ENCODE measurements at regions not wholly inside any gene's neighbourhood (a gene's known extent, or its start where the extent isn't known, plus 50 kb on each side); places are given as distances from the start of the nearest gene placed in this dataset.

DNA sequence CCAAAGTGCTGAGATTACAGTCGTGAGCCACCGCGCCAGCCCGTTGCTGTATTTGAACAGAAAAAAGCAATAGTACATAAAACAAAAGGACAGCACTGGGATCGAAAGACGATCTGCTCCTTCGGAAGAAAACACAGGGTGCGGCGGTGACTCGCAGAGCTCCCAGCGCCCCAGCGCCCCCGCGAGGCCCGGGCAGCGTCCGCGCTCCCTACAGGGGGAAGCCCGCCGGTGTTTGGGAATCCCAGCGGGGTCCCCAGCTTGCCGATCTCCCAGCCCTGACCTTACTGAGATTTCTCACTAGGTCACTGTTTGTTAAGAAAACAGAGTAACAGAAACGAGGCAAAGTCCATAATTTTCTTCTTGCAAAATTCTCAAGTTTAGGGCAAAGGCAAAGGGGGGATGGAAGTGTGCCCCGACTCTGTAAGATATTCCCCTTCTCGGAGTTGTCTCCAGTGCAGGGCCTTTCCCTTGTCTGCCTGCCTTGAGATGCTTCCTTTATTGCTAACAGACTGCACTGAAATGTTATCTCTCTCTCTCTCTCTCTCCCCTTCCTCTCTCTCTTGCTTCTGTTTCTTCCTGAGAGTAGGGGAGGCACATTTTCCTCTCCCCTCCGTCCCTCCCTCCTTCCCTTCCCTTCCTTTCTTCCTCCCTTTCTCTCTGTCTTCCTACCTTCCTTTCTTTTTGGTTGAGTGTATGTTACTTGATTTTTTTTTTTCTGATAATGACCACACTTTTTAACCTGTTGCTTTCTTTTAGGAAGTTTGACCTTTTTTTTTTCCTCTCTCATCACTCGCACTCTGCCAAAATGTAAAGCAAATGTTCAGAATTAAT is 91.9 kb downstream of the TMEM30B start:
- H3K4me1 ChIP-seq (ENCODE audit: control insufficient read depth, insufficient read depth, low read length): no peaks in the 10 kb centered on the region

DNA sequence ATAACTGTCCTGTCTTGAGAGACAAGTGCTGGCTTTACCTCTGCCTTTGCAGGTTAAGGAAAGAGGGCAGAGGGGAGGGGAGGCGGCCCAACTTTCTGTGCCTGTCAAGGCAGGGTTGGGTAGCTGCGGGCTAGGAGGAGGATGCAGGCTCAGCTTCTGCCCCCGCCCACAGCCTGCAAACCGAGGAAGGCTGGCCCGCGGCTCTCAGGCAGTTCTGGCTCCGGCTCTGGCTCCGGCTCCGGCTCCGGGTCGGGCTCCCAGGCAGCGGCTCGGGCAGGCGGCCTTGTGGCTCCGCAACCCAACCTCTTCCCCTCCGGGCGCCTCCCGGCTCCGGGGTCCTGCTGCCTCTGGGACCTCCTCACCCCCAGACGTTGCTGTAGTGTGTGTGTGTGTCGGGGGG is 92.9 kb downstream of the TMEM30B start:
- no peaks in the 10 kb centered on the region for H3K4me1 ChIP-seq (ENCODE audit: control insufficient read depth, insufficient read depth, low read length)
- no peaks in the 10 kb centered on the region for H3K36me3 ChIP-seq (ENCODE audit: control insufficient read depth, insufficient read depth, low read length)
- no peak overlapping the region for H3K9ac ChIP-seq (ENCODE audit: low read length)
- peak overlapping the region; percentile 49 for H3K4me3 ChIP-seq (ENCODE audit: low read length)
- no peaks in the 10 kb centered on the region for H3K27me3 ChIP-seq (ENCODE audit: control insufficient read depth, insufficient read depth, low read length)
- H3K27ac ChIP-seq (ENCODE audit: low read depth, low read length): no peak overlapping the region

More for the DNA sequence above, 91.9 kb downstream of the TMEM30B start:
- no peaks in the 10 kb centered on the region for H3K27me3 ChIP-seq (ENCODE audit: control insufficient read depth, insufficient read depth, low read length)
- no peaks in the 10 kb centered on the region for H3K36me3 ChIP-seq (ENCODE audit: control insufficient read depth, insufficient read depth, low read length)
- H3K9ac ChIP-seq (ENCODE audit: low read length): no peak overlapping the region
- peak overlapping the region; percentile 49 for H3K4me3 ChIP-seq (ENCODE audit: low read length)
- H3K27ac ChIP-seq (ENCODE audit: low read depth, low read length): no peak overlapping the region

DNA sequence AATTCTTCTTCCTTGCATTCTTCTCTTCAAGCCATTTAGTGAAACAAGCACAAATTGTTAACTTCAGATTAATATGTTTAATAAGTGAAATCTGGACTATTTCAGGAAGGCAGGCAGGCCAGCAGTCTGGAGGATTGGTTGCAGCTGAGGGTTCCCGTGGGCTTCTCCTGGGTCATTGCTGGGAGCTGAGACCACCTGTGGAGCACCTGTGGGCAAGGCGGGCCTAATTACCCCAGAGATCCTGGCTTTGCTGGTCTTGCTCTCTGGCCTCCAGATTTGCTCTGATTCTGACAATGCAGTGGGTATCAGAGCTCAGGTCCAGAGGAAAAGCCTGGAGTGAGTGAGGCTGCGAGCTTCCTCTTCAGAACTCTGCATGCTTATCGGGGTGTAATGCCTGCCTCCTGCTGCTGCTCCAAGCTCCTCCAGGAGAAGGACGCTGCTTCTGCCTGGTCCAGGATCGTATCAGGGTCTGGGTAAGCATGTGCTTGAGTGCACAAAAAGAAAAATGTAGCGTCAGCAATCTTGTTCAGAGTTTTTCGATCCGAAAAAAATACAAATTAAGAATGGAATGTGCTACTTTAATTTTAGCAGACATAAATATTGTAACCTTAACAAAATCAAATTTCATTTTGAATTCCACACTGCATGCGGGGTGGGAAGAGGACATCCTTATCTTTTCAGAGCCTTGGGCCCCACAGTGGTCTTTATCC is 93.8 kb downstream of the TMEM30B start:
- Histone ChIP-seq H3K4me1 (ENCODE audit: control insufficient read depth, insufficient read depth, low read length) (no peaks in the 10 kb centered on the region), H3K9ac (ENCODE audit: low read length) (no peak overlapping the region), H3K27me3 (ENCODE audit: control insufficient read depth, insufficient read depth, low read length) (no peaks in the 10 kb centered on the region), H3K36me3 (ENCODE audit: control insufficient read depth, insufficient read depth, low read length) (no peaks in the 10 kb centered on the region), H3K4me3 (ENCODE audit: low read length) (no peak overlapping the region), H3K27ac (ENCODE audit: low read depth, low read length) (no peak overlapping the region)

DNA sequence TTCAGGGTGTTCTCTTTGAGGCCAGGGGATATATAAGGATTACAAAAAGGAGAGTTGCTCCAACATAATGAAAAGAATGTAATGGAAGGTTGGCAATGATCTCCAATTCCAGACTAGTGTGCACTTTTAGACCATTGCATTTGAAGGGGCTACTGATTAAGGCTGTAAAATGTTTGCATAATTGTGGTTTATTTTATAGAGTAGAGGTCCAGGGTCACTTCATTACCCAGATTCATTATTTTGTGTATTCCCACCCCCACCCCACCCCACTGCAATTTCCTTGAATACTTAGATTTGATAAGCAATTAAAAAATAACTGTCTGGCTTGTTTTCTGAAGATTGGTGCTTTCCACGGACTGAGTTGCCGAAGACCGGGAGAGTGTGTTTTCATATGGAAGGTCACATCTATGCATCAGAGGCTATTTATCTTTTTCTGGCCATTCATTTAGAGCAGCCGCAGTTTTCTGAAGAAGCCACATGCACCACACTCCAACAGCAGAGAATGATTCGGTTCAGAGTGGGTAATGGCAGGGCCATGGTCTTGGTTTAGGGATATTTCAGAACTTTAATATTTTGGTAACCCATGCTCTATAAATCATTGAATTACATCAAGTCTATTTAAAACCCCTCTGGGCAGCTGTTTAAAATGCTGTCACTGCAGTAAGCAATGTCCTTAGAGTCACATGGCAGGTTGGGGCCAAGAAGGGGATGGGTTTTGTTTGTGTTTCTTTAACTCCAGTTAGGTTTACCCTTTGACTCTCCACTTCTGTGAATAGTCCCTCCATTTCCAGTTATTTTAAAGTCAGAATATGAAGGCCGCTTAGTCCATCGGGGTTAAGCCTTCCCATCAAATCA is 94.6 kb downstream of the TMEM30B start:
- no peaks in the 10 kb centered on the region for H3K4me1 ChIP-seq (ENCODE audit: control insufficient read depth, insufficient read depth, low read length)
- H3K27ac ChIP-seq (ENCODE audit: low read depth, low read length): no peak overlapping the region

DNA sequence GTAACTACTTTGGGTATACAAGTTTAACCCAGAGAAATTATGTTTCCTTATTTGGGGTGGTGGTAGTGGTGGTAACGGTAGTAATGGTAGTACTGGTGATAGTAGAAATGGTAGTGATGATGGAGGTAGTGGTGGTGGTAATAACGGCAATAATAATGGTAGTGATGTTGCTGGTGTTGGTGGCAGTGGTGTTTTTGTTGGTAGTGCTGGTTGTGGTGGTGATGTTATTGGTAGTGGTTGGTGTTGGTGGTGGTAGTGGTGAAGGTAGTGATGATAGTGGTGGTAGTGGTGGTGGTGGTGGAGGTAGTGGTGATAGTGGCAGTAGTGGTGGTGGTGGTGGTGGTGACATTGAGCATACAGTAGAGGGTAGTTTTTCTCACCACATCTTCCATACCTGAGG is 95.6 kb downstream of the TMEM30B start:
- no peak overlapping the region for H3K27ac ChIP-seq (ENCODE audit: low read depth, low read length)
- H3K4me3 ChIP-seq (ENCODE audit: low read length): no peak overlapping the region
- no peak overlapping the region for H3K9ac ChIP-seq (ENCODE audit: low read length)
- H3K27me3 ChIP-seq (ENCODE audit: control insufficient read depth, insufficient read depth, low read length): no peaks in the 10 kb centered on the region
- H3K36me3 ChIP-seq (ENCODE audit: control insufficient read depth, insufficient read depth, low read length): no peaks in the 10 kb centered on the region
- H3K4me1 ChIP-seq (ENCODE audit: control insufficient read depth, insufficient read depth, low read length): no peaks in the 10 kb centered on the region

More for the DNA sequence above, 94.6 kb downstream of the TMEM30B start:
- Histone ChIP-seq H3K36me3 (ENCODE audit: control insufficient read depth, insufficient read depth, low read length) (no peaks in the 10 kb centered on the region), H3K9ac (ENCODE audit: low read length) (no peak overlapping the region), H3K27me3 (ENCODE audit: control insufficient read depth, insufficient read depth, low read length) (no peaks in the 10 kb centered on the region), H3K4me3 (ENCODE audit: low read length) (no peak overlapping the region)

DNA sequence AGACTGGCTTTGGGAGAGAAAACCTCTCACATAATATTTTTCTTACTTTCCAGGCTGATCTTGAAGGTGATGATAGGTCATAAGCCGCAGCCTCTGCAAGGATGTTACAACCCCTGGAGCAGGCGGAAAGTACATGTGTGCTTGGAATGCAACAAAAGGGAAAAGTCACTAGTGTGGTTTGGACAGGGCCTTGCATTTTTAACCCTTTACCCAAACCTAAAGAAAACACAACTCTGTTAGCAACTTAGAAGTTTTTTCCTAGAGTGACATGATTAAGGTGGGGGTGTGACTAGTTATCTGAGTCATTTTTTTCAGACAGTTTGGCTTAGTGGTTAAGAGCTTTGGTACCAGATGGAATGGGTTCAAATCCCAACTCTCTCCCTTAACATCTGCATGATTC is 97.0 kb downstream of the TMEM30B start:
- no peaks in the 10 kb centered on the region for H3K4me1 ChIP-seq (ENCODE audit: control insufficient read depth, insufficient read depth, low read length)
- no peaks in the 10 kb centered on the region for H3K27me3 ChIP-seq (ENCODE audit: control insufficient read depth, insufficient read depth, low read length)
- H3K4me3 ChIP-seq (ENCODE audit: low read length): no peak overlapping the region
- H3K27ac ChIP-seq (ENCODE audit: low read depth, low read length): no peak overlapping the region
- H3K9ac ChIP-seq (ENCODE audit: low read length): no peak overlapping the region
- no peaks in the 10 kb centered on the region for H3K36me3 ChIP-seq (ENCODE audit: control insufficient read depth, insufficient read depth, low read length)

DNA sequence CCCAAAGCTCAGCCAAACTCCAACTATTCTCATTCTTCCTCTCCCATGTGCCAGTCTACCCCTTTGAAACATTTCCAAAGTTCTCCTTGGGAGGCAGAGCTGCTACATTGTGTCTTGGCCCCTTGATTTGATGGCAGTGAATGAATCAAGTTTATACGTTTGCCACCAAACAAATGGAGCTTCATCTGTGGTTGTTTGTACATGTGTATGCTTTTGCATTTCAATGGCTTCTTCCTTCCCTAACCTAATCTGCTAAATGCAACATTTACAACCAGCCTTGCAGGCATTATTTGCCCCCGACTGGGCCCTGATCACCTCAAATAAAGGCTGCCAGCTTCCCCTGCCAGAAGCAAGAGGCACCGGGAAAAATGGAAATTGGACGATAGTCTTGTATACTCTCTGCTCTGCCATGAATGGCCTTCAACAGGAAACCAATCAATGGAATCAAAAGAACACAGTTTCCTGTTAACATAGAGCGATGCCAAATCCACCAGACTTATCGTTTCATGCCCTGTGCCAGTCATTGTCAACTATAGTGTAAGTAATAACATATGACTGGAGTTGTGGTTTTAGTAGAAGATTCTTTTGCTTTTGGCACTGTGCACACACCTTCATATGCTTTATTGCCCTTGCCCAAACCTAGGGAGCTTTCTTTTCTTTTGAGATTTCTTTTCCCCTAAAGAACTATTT is 97.8 kb downstream of the TMEM30B start:
- Histone ChIP-seq H3K4me1 (ENCODE audit: control insufficient read depth, insufficient read depth, low read length) (no peaks in the 10 kb centered on the region), H3K27me3 (ENCODE audit: control insufficient read depth, insufficient read depth, low read length) (no peaks in the 10 kb centered on the region), H3K27ac (ENCODE audit: low read depth, low read length) (no peak overlapping the region), H3K4me3 (ENCODE audit: low read length) (no peak overlapping the region), H3K9ac (ENCODE audit: low read length) (no peak overlapping the region), H3K36me3 (ENCODE audit: control insufficient read depth, insufficient read depth, low read length) (no peaks in the 10 kb centered on the region)

DNA sequence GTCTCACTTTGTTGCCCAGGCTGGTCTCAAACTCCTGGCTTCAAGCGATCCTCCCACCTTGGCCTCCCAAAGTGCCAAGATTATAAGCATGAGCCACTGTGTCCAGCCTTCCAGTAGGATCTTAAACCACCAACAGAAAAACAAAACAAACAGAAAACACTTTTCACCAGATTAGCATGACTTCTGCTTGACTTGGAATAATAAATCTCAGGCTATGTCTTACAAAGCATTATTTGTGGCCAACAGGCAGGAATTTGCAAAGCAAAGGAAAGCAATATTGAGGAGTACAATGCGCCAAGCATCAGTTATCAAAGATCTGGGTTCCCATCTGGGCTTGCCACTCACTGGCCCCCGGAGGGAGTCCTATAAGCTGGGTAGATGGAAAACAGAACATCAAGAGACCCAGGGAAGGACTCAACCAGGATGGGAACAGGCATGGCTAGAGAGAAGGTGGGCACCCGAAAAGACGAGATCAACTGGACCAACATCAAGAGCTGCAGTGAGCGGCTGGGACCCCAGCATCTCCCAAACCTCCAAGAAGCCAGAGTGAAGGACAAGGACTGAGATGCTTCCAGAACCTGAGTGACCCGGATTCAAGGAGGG is 101.2 kb downstream of the TMEM30B start:
- Histone ChIP-seq H3K27ac (ENCODE audit: low read depth, low read length) (no peak overlapping the region), H3K36me3 (ENCODE audit: control insufficient read depth, insufficient read depth, low read length) (no peaks in the 10 kb centered on the region), H3K9ac (ENCODE audit: low read length) (no peak overlapping the region), H3K4me3 (ENCODE audit: low read length) (no peak overlapping the region), H3K27me3 (ENCODE audit: control insufficient read depth, insufficient read depth, low read length) (no peaks in the 10 kb centered on the region), H3K4me1 (ENCODE audit: control insufficient read depth, insufficient read depth, low read length) (no peaks in the 10 kb centered on the region)

DNA sequence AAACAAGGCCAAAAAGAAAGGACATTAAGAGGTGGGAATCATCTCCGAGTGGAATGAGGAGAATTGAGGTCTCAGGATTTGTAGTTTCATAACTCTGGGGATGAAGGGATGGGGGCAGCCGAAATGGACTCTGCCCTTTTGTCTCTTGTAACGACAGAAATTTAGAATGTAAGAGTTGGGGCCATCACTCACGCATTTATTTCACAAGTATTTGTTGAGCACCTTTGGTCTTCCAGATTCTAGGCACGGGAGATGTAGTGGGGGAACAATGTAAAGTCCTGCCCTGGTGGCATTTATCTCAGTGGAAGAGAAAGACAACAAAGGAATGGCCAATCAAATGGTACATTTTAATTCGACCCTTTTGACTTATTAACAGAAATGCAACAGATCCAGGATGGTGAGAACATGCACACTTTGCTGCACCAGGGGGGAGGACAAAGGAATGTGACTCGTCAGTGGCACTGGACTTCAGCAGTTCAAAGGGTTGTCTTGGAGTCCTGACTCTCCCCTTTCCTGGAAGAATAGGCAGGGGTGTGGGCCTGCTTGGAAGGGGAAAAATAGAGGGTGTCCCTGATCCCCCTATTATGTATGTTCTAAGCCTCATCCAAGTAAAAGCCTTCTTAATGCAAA is 102.0 kb downstream of the TMEM30B start:
- Histone ChIP-seq H3K4me3 (ENCODE audit: low read length) (no peak overlapping the region), H3K27me3 (ENCODE audit: control insufficient read depth, insufficient read depth, low read length) (no peaks in the 10 kb centered on the region), H3K4me1 (ENCODE audit: control insufficient read depth, insufficient read depth, low read length) (no peaks in the 10 kb centered on the region), H3K9ac (ENCODE audit: low read length) (no peak overlapping the region), H3K36me3 (ENCODE audit: control insufficient read depth, insufficient read depth, low read length) (no peaks in the 10 kb centered on the region), H3K27ac (ENCODE audit: low read depth, low read length) (no peak overlapping the region)

DNA sequence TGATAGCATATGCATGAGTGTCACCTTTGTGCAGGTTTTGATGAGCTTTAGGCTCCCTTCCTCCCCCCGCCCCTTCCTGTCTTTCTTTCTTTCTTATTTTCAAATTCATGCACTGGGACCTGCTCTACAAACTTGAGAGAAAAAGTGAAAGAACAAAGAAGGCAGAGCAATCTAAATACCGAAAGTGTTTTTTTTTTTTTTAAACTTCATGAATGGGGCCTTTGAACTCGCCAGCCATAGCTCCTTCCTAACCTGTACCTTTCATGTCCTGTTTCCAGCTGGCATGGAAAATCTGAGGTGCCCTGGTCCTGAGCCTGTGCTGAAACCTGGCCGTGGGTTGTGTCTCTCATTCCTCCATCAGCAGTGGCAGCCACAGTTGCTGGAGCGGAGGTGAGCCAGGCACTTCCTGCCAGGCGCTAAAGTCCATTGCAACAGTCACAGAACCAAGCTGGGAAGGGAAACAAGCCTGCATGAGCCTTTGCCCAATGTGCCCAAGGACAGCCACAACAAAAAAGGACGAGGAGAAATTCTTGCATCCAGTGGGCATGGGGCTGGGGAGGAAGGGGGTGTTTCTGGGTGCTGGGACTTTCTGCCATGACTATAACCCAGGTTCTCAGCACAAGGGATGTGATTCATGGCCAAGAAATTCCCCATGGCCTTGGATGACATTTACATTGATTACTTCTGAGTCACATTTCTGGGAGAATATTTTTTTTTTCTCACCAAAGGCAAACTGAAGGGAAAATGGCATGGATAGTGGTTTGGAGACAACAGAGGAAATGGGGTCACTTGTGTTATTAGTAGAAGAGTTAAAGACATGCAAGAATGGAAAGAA is 102.7 kb downstream of the TMEM30B start:
- H3K4me1 ChIP-seq (ENCODE audit: control insufficient read depth, insufficient read depth, low read length): no peaks in the 10 kb centered on the region
- no peak overlapping the region for H3K27ac ChIP-seq (ENCODE audit: low read depth, low read length)
- no peaks in the 10 kb centered on the region for H3K27me3 ChIP-seq (ENCODE audit: control insufficient read depth, insufficient read depth, low read length)
- H3K36me3 ChIP-seq (ENCODE audit: control insufficient read depth, insufficient read depth, low read length): no peaks in the 10 kb centered on the region
- no peak overlapping the region for H3K4me3 ChIP-seq (ENCODE audit: low read length)
- H3K9ac ChIP-seq (ENCODE audit: low read length): no peak overlapping the region
